Vagina (tissue), 2 donors: ENCODE measurements at regions not wholly inside any gene's neighbourhood (a gene's known extent, or its start where the extent isn't known, plus 50 kb on each side); places are given as distances from the start of the nearest gene placed in this dataset.

Experiments
- DNase-seq, 2 donors: peaks; one replicate each; pipeline ENCODE4 v3.0.0-alpha.2; 2017; ENCODE audit errors: extremely low spot score in 2 of 2
- H3K27ac ChIP-seq: fragments of 200-600 bp; sonication (generic); one replicate; pipeline ENCODE4 v1.5.1; 2019
- H3K27me3 ChIP-seq: fragments of 200-600 bp; sonication (generic); one replicate; pipeline ENCODE4 v1.5.1; 2019
- H3K36me3 ChIP-seq, 2 donors: fragments of 200-600 bp; sonication (generic); one replicate each; pipeline ENCODE4 v1.5.1; 2017 to 2019
- H3K4me1 ChIP-seq: fragments of 200-600 bp; sonication (generic); one replicate; pipeline ENCODE4 v1.5.1; 2019
- H3K4me3 ChIP-seq, 2 donors: fragments of 200-600 bp; sonication (generic); 1 replicate in 1 of 2; 2 replicates in 1 of 2; pipeline ENCODE4 v1.5.1; 2016 to 2019
- H3K9me3 ChIP-seq: fragments of 200-600 bp; sonication (generic); one replicate; pipeline ENCODE4 v1.5.1; 2019
- POLR2A ChIP-seq, 2 donors: fragments of 450-650 bp; IDR thresholded peaks; one replicate each; pipeline ENCODE4 v1.6.1; 2017; ENCODE audit warnings: antibody characterized with exemption in 2 of 2, mild to moderate bottlenecking in 2 of 2, moderate library complexity in 2 of 2
- POLR2AphosphoS5 ChIP-seq, 2 donors: sonication (generic); formaldehyde crosslinking; IDR thresholded peaks; one replicate each; pipeline ENCODE4 v1.9.0; 2017; ENCODE audit warnings: antibody characterized with exemption in 2 of 2, mild to moderate bottlenecking in 2 of 2, low read depth in 1 of 2; ENCODE audit not compliant: insufficient read depth in 1 of 2
- intact Hi-C: fragments of 100-400 bp; cut with DNase I; formaldehyde crosslinking; loops from one replicate; pipeline ENCODE4 v1.15.1; 2023
- TF ChIP-seq, protein P1 (sequence below), 3 experiments: fragments of 450-650 bp in 2 of 3; fragments of 200-600 bp in 1 of 3; sonication (generic) in 1 of 3; IDR thresholded peaks; one replicate each; pipeline ENCODE4 v1.5.1; 2017 to 2019; ENCODE audit warnings: antibody characterized with exemption in 3 of 3, mild to moderate bottlenecking in 2 of 3, moderate library complexity in 2 of 3

DNA sequence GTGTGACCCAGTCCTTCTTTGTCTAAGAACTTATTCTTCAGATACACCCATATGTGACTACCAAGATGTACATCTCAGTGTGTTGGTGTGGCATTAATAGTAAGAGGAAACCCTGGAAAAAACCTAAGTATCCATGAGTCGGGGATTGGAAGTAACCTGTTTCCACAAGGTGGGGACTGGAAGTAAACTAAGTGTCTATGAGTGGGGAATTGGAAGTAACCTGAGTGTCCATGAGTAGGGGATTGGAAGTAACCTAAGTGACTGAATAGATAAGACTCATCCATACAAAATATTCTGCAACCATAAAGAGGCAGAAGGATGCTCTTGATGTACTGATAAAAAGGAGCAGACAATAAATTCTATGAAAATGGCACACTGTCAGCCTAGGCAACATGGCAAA lies 184.7 kb downstream of the PHETA1 start:
- no peak overlapping the region for H3K4me3 ChIP-seq
- H3K36me3 ChIP-seq: no peaks in the 10 kb centered on the region
- H3K27me3 ChIP-seq: no peaks in the 10 kb centered on the region
- intact Hi-C loops: no loop called here
- H3K27ac ChIP-seq: no peak overlapping the region
- H3K9me3 ChIP-seq: no peaks in the 10 kb centered on the region
- TF ChIP-seq POLR2A (IDR thresholded peaks at IDR 0.05): no peak
- no peak for TF ChIP-seq POLR2AphosphoS5 (IDR thresholded peaks at IDR 0.05; ENCODE audit: insufficient read depth in 1 of 2, low read depth in 1 of 2)
- TF ChIP-seq, protein P1, sequence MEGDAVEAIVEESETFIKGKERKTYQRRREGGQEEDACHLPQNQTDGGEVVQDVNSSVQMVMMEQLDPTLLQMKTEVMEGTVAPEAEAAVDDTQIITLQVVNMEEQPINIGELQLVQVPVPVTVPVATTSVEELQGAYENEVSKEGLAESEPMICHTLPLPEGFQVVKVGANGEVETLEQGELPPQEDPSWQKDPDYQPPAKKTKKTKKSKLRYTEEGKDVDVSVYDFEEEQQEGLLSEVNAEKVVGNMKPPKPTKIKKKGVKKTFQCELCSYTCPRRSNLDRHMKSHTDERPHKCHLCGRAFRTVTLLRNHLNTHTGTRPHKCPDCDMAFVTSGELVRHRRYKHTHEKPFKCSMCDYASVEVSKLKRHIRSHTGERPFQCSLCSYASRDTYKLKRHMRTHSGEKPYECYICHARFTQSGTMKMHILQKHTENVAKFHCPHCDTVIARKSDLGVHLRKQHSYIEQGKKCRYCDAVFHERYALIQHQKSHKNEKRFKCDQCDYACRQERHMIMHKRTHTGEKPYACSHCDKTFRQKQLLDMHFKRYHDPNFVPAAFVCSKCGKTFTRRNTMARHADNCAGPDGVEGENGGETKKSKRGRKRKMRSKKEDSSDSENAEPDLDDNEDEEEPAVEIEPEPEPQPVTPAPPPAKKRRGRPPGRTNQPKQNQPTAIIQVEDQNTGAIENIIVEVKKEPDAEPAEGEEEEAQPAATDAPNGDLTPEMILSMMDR (IDR thresholded peaks at IDR 0.05): no peak
- no peak for DNase-seq
- H3K4me1 ChIP-seq: peaks cover 21% of the 10 kb centered on the region

DNA sequence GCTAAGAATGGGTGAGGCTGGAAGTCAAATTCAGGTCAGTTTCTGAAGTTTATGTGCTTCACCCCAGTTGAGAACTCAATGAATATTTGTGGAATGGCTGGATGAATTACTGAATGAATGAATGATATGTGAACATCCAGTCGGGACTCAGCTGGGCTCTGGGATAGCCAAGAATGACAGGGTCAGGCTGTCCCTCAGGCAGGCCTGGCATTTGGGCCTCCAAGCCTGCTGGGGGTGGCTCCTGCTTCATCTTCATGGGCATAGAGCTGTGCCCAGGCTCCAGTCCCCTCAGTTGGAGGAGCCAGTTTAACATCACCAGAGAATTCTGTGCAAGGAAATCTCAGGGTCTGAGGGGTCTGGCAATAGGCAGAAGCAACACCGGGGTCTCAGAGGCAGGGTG lies 185.8 kb downstream of the PHETA1 start:
- TF ChIP-seq, protein P1 (IDR thresholded peaks at IDR 0.05): no peak
- TF ChIP-seq POLR2AphosphoS5 (IDR thresholded peaks at IDR 0.05; ENCODE audit: insufficient read depth in 1 of 2, low read depth in 1 of 2): no peak
- TF ChIP-seq POLR2A (IDR thresholded peaks at IDR 0.05): no peak
- Histone ChIP-seq H3K36me3 (no peaks in the 10 kb centered on the region), H3K9me3 (no peaks in the 10 kb centered on the region), H3K27ac (no peak overlapping the region), H3K4me1 (peaks cover 29% of the 10 kb centered on the region), H3K27me3 (no peaks in the 10 kb centered on the region), H3K4me3 (no peak overlapping the region)
- intact Hi-C loops: no loop called here
- DNase-seq: no peak

DNA sequence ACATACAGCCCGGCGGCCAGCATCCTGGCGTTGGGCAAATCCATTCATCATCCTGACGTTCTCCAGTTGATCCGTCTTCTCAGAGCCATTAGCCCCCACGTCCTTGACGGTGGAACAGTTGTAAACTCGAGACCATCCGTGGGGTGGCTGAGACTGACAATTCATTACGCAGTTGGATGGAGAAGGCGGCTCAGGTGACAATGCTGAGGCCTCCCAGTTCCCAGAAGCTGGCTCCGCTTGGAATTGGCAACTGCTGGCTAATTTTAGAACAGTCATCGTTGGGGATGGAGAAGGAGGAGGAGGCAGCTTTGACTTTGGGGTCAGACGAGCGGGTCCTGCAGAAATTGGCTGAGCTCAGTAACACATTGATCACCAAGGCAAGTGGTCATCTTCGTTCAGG lies 186.5 kb downstream of the PHETA1 start:
- no peaks in the 10 kb centered on the region for H3K9me3 ChIP-seq
- no peaks in the 10 kb centered on the region for H3K27me3 ChIP-seq
- no peak overlapping the region for H3K27ac ChIP-seq
- peaks cover 32% of the 10 kb centered on the region for H3K4me1 ChIP-seq
- TF ChIP-seq, protein P1 (IDR thresholded peaks at IDR 0.05): no peak
- TF ChIP-seq POLR2A (IDR thresholded peaks at IDR 0.05) (no peak), POLR2AphosphoS5 (IDR thresholded peaks at IDR 0.05; ENCODE audit: insufficient read depth in 1 of 2, low read depth in 1 of 2) (no peak)
- intact Hi-C loops: no loop called here
- no peaks in the 10 kb centered on the region for H3K36me3 ChIP-seq
- DNase-seq: no peak
- no peak overlapping the region for H3K4me3 ChIP-seq

DNA sequence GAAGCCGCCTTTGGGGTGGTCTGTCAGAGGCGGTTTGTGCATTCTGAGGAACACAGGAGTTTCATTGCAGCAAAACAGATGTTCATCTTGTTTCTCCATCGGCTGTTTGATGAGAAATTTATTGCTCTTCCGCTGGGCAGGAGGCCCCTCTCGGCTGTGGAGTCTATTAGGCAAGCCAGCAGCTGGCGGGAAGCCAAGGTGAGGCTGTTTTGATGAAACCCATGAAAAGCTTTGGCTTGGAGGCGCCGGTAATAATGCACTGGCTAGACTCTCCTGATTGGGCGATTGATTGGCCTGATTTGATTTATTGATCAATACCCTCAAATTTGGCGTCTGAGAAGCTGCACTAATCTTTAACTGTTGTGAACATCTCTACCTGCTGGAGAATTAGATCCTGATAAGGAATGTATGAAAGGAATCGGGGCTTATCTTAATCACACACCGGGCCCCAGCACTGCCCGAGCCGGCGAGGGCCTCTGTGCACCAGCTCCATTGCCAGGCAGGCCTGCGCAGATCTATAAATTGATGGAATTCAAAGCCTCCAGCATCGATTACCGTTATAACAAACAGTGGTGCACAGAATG lies 187.7 kb downstream of the PHETA1 start:
- no peak for DNase-seq
- no peaks in the 10 kb centered on the region for H3K27me3 ChIP-seq
- no peak overlapping the region for H3K4me3 ChIP-seq
- peaks cover 32% of the 10 kb centered on the region for H3K4me1 ChIP-seq
- H3K9me3 ChIP-seq: no peaks in the 10 kb centered on the region
- TF ChIP-seq POLR2AphosphoS5 (IDR thresholded peaks at IDR 0.05; ENCODE audit: insufficient read depth in 1 of 2, low read depth in 1 of 2) (no peak), POLR2A (IDR thresholded peaks at IDR 0.05) (no peak)
- TF ChIP-seq, protein P1 (IDR thresholded peaks at IDR 0.05): no peak
- intact Hi-C loops: no loop called here
- no peak overlapping the region for H3K27ac ChIP-seq
- H3K36me3 ChIP-seq: no peaks in the 10 kb centered on the region

DNA sequence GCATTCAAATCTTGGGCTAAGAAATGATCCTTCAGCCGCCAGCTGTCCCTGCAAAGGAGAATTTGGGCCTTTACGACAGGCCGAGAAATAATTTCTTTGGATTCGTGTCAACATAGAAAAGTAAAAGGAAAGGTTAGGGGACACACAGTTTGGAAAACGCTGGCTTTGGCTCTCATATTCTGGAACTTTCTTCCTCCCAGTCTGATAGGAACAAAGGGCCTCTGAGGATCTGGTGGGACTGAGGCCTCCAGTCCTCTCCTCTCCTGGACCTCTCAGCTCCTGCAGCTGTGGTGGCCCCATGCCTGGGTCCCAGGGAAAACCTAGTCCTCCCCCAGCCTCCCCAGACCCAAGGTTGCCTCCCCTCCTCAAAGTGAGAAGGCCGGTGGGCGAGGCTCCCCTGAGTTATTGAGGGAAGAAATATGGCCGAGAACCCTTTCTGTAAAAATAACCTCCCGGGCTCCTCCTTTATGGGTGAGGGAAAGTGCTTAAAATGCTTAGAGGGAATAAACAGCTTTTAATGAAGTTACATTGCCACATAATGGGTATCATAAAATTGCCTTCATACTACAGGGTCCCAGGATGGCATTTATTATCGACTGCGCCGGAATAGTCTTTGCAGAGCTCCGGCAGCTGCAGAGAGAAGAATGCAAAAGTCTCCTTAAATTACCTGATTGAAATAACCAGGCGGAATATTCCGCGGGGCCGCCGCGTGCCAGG lies 188.3 kb downstream of the PHETA1 start:
- H3K27me3 ChIP-seq: no peaks in the 10 kb centered on the region
- TF ChIP-seq POLR2AphosphoS5 (IDR thresholded peaks at IDR 0.05; ENCODE audit: insufficient read depth in 1 of 2, low read depth in 1 of 2) (no peak), POLR2A (IDR thresholded peaks at IDR 0.05) (no peak)
- TF ChIP-seq, protein P1 (IDR thresholded peaks at IDR 0.05): no peak
- intact Hi-C loops: no loop called here
- H3K27ac ChIP-seq: no peak overlapping the region
- no peaks in the 10 kb centered on the region for H3K36me3 ChIP-seq
- H3K4me1 ChIP-seq: peaks cover 32% of the 10 kb centered on the region
- H3K9me3 ChIP-seq: no peaks in the 10 kb centered on the region
- DNase-seq: no peak
- no peak overlapping the region for H3K4me3 ChIP-seq
